SK-N-SH (cell line): ENCODE measurements at regions not wholly inside any gene's neighbourhood (a gene's known extent, or its start where the extent isn't known, plus 50 kb on each side); places are given as distances from the start of the nearest gene placed in this dataset.

Experiments used
- CTCF ChIA-PET: fragments of 300-600, 350-600 bp; formaldehyde crosslinking; extraction: SDS; loops from one replicate; lab custom pipeline; 2021; lab: Yijun Ruan, JAX
- POLR2A ChIA-PET: fragments of 350-600 bp; sonication (Branson Sonifier 250); formaldehyde crosslinking; extraction: SDS; loops from one replicate; lab custom pipeline; 2020; ENCODE audit warnings: antibody characterized with exemption, inconsistent platforms; lab: Yijun Ruan, JAX
- DNase-seq: peaks from one replicate; pipeline ENCODE4 v3.0.0; 2012
- H2AFZ ChIP-seq: fragments of 200-600 bp; sonication (generic); 2 replicates; pipeline ENCODE4 v1.8.1; 2016; ENCODE audit warnings: antibody characterized with exemption, mild to moderate bottlenecking, low read depth
- H3F3A ChIP-seq: fragments of 200-600 bp; sonication (generic); replicated peaks from 2 replicates; pipeline ENCODE3; 2016; ENCODE audit warnings: antibody characterized with exemption, mild to moderate bottlenecking; ENCODE audit not compliant: insufficient read depth
- H3K27ac ChIP-seq, 2 experiments: fragments of 200-500 bp in 1 of 2; fragments of 200-600 bp in 1 of 2; sonication (Bioruptor generic) in 1 of 2; sonication (generic), shearing (Covaris generic) in 1 of 2; 2 replicates each; pipeline versions ENCODE4 v1.5.1 to v1.6.1; 2014 to 2016; ENCODE audit warnings: low read depth in 2 of 2, inconsistent platforms in 1 of 2, low read length in 1 of 2, mild to moderate bottlenecking in 1 of 2, mixed read lengths in 1 of 2
- H3K27me3 ChIP-seq: fragments of 200-600 bp; sonication (generic), shearing (Covaris generic); 2 replicates; pipeline ENCODE4 v1.6.1; 2016; ENCODE audit warnings: mixed run types; ENCODE audit not compliant: insufficient read depth
- H3K36me3 ChIP-seq, 2 experiments: fragments of 200-500 bp in 1 of 2; fragments of 200-600 bp in 1 of 2; sonication (Bioruptor generic) in 1 of 2; sonication (generic) in 1 of 2; replicated peaks in 1 of 2; 2 replicates each; pipeline versions ENCODE3 to v1.5.1; 2014 to 2016; ENCODE audit warnings: low read length in 1 of 2, mild to moderate bottlenecking in 1 of 2; ENCODE audit not compliant: insufficient read depth in 2 of 2, control insufficient read depth in 1 of 2
- H3K4me1 ChIP-seq, 2 experiments: fragments of 200-500 bp in 1 of 2; fragments of 200-600 bp in 1 of 2; sonication (Bioruptor generic) in 1 of 2; sonication (generic), shearing (Covaris generic) in 1 of 2; 2 replicates each; pipeline versions ENCODE4 v1.5.1 to v1.6.1; 2014 to 2016; ENCODE audit warnings: low read depth in 1 of 2, low read length in 1 of 2, mixed run types in 1 of 2; ENCODE audit not compliant: insufficient read depth in 2 of 2, control insufficient read depth in 1 of 2
- H3K4me2 ChIP-seq: fragments of 200-600 bp; sonication (generic), shearing (Covaris generic); 2 replicates; pipeline ENCODE4 v1.6.1; 2017; ENCODE audit warnings: mixed run types
- H3K4me3 ChIP-seq, 2 experiments: fragments of 200-500 bp in 1 of 2; fragments of 200-600 bp in 1 of 2; sonication (Bioruptor generic) in 1 of 2; sonication (generic), shearing (Covaris generic) in 1 of 2; 2 replicates each; pipeline versions ENCODE4 v1.5.1 to v1.8.1; 2014 to 2016; ENCODE audit warnings: low read depth in 2 of 2, inconsistent platforms in 1 of 2, low read length in 1 of 2, mild to moderate bottlenecking in 1 of 2, mixed read lengths in 1 of 2, moderate library complexity in 1 of 2
- H3K79me2 ChIP-seq: fragments of 200-600 bp; sonication (generic); 2 replicates; pipeline ENCODE4 v1.8.1; 2017; ENCODE audit warnings: mild to moderate bottlenecking; ENCODE audit not compliant: insufficient read depth
- H3K9ac ChIP-seq: fragments of 200-600 bp; sonication (generic); 2 replicates; pipeline ENCODE4 v1.6.1; 2017; ENCODE audit warnings: mixed run types
- H3K9me2 ChIP-seq: fragments of 200-600 bp; sonication (generic); 2 replicates; pipeline ENCODE4 v1.6.1; 2017; ENCODE audit warnings: mixed run types
- H3K9me3 ChIP-seq: fragments of 200-600 bp; sonication (generic); 2 replicates; pipeline ENCODE4 v1.6.1; 2017; ENCODE audit warnings: mixed run types, mild to moderate bottlenecking, moderate library complexity
- H4K20me1 ChIP-seq: fragments of 200-600 bp; sonication (generic); 2 replicates; pipeline ENCODE4 v1.6.1; 2017; ENCODE audit warnings: mild to moderate bottlenecking, mixed run types; ENCODE audit not compliant: insufficient read depth
- CHD2 ChIP-seq: fragments of 150-350 bp; IDR thresholded peaks from 2 replicates; pipeline ENCODE4 v1.6.1; 2018; ENCODE audit warnings: low read length; ENCODE audit not compliant: partially characterized antibody
- CTCF ChIP-seq: fragments of 200-600 bp; sonication (generic); IDR thresholded peaks from 2 replicates; pipeline ENCODE4 v1.6.1; 2017; ENCODE audit warnings: antibody characterized with exemption, mild to moderate bottlenecking, moderate library complexity
- ELF1 ChIP-seq: IDR thresholded peaks from 2 replicates; pipeline ENCODE4 v1.4.0; 2012
- FOSL2 ChIP-seq: IDR thresholded peaks from 2 replicates; pipeline ENCODE4 v1.4.0; 2012; ENCODE audit warnings: low read depth, mild to moderate bottlenecking, moderate library complexity, borderline replicate concordance
- FOXJ3 ChIP-seq: sonication (generic); formaldehyde crosslinking; IDR thresholded peaks from 2 replicates; pipeline ENCODE4 v1.5.1; 2020; ENCODE audit warnings: mild to moderate bottlenecking, missing genetic modification reagents
- FOXM1 ChIP-seq: IDR thresholded peaks from 2 replicates; pipeline ENCODE4 v1.4.0; 2012; ENCODE audit warnings: low read depth, mild to moderate bottlenecking
- GABPA ChIP-seq: IDR thresholded peaks from 2 replicates; pipeline ENCODE4 v1.4.0; 2012; ENCODE audit warnings: low read depth, mild to moderate bottlenecking
- IRF3 ChIP-seq: fragments of 150-350 bp; IDR thresholded peaks from 2 replicates; pipeline ENCODE4 v1.6.1; 2016; ENCODE audit warnings: mild to moderate bottlenecking, low read depth, low read length
- JUND ChIP-seq: IDR thresholded peaks from 2 replicates; pipeline ENCODE4 v1.4.0; 2012
- MAX ChIP-seq: IDR thresholded peaks from 2 replicates; pipeline ENCODE4 v1.4.0; 2012; ENCODE audit warnings: low read depth
- MEF2A ChIP-seq: IDR thresholded peaks from 2 replicates; pipeline ENCODE4 v1.4.0; 2012; ENCODE audit warnings: low read depth, borderline replicate concordance
- NFIC ChIP-seq: IDR thresholded peaks from 2 replicates; pipeline ENCODE4 v1.4.0; 2012; ENCODE audit warnings: borderline replicate concordance
- PBX3 ChIP-seq: IDR thresholded peaks from 2 replicates; pipeline ENCODE4; 2012
- POLR2AphosphoS5 ChIP-seq: IDR thresholded peaks from 2 replicates; pipeline ENCODE4 v1.6.1; 2012; ENCODE audit warnings: low read depth, low read length
- RCOR1 ChIP-seq: fragments of 150-350 bp; IDR thresholded peaks from 2 replicates; pipeline ENCODE4 v1.6.1; 2017; ENCODE audit warnings: antibody characterized with exemption, low read length
- SIN3A ChIP-seq: IDR thresholded peaks from 2 replicates; pipeline ENCODE4 v1.6.1; 2012; ENCODE audit warnings: low read depth, mild to moderate bottlenecking, low read length, moderate library complexity, borderline replicate concordance
- TAF1 ChIP-seq: IDR thresholded peaks from 2 replicates; pipeline ENCODE4 v1.6.1; 2012; ENCODE audit warnings: low read depth, mild to moderate bottlenecking, low read length, moderate library complexity, borderline replicate concordance
- TEAD4 ChIP-seq: IDR thresholded peaks from 2 replicates; pipeline ENCODE4 v1.4.0; 2012; ENCODE audit warnings: mild to moderate bottlenecking, borderline replicate concordance; ENCODE audit not compliant: insufficient read depth
- USF2 ChIP-seq: fragments of 150-350 bp; IDR thresholded peaks from 2 replicates; pipeline ENCODE4 v1.6.1; 2017; ENCODE audit warnings: antibody characterized with exemption, low read length, low read depth, borderline replicate concordance
- YY1 ChIP-seq: IDR thresholded peaks from 2 replicates; pipeline ENCODE4 v1.4.0; 2012; ENCODE audit warnings: low read depth, mild to moderate bottlenecking
- WGBS: methylation state at CpG from one replicate; pipeline ENCODE4 v1.1.6; 2017; ENCODE audit warnings: low lambda C conversion rate; 5-methylcytosine and 5-hydroxymethylcytosine counted together

GRCh38 chr16:51562891-51563290 lies 411.8 kb upstream of the SALL1 start:
- Histone ChIP-seq H3K4me3 (no peak overlapping the region), H3K27me3 (no peaks in the 10 kb centered on the region), H4K20me1 (no peaks in the 10 kb centered on the region), H3K9me3 (no peaks in the 10 kb centered on the region), H3K9me2 (no peaks in the 10 kb centered on the region), H3K79me2 (no peaks in the 10 kb centered on the region), H2AFZ (no peak overlapping the region), H3K36me3 (no peaks in the 10 kb centered on the region), H3K27ac (no peak overlapping the region), H3K4me2 (no peak overlapping the region), H3K9ac (no peak overlapping the region), H3K4me1 (no peaks in the 10 kb centered on the region; a peak in 1 of 4 replicates), H3F3A (no peaks in the 10 kb centered on the region)
- ChIA-PET POLR2A (no interaction called here), CTCF (no interaction called here)
- DNase-seq = no peak
- WGBS = 65% methylated on average over 4 of the region's 4 CpGs
- TF ChIP-seq FOXJ3 = no peak
- TF ChIP-seq CHD2 = no peak
- no peak for TF ChIP-seq MAX
- no peak for TF ChIP-seq TEAD4
- no peak for TF ChIP-seq MEF2A
- TF ChIP-seq YY1 = no peak
- no peak for TF ChIP-seq TAF1
- TF ChIP-seq NFIC = no peak
- TF ChIP-seq ELF1 = no peak
- no peak for TF ChIP-seq IRF3
- no peak for TF ChIP-seq CTCF
- no peak for TF ChIP-seq JUND
- TF ChIP-seq SIN3A = no peak
- TF ChIP-seq USF2 = no peak
- no peak for TF ChIP-seq FOSL2
- TF ChIP-seq FOXM1 = no peak
- no peak for TF ChIP-seq RCOR1
- TF ChIP-seq GABPA = no peak
- no peak for TF ChIP-seq PBX3
- no peak for TF ChIP-seq POLR2AphosphoS5
